ENCODE measurements at regions not wholly inside any gene's neighbourhood (a gene's known extent, or its start where the extent isn't known, plus 50 kb on each side); places are given as distances from the start of the nearest gene placed in this dataset.
A peak's percentile ranks its signal among the peaks of the same experiment; 100 is the strongest.

- POLR2A ChIA-PET: no interaction called here
- peak overlapping the region; percentile 26; the same call in 1 of the 2 replicates for H2AFZ ChIP-seq (ENCODE audit: low read depth)
- H3K9me2 ChIP-seq: no peaks in the 10 kb centered on the region
- peak overlapping the region; percentile 48; the same call in 1 of the 2 replicates for H3K9ac ChIP-seq
- peak overlapping the region; percentile 42 for H3K4me2 ChIP-seq
- H3K27ac ChIP-seq (ENCODE audit: low read depth in 2 of 2, low read length in 1 of 2): peak overlapping the region; percentile 12 to 79; a peak in 3 of 4 replicates
- CTCF ChIA-PET: interaction anchor here (0.5 to 0.7 kb wide), 2 partner anchors 163 to 419 kb away, joined by 3 read pairs; no protein-coding TSS in a partner anchor
- DNase-seq: no peak
- peaks cover 0 to 38% of the 10 kb centered on the region in 2 experiments; a peak in 3 of 4 replicates for H3K4me1 ChIP-seq (ENCODE audit: control insufficient read depth in 1 of 2, insufficient read depth in 2 of 2, low read depth in 1 of 2, low read length in 1 of 2)
- WGBS (ENCODE audit: low lambda C conversion rate): 76% methylated on average over 8 of the region's 10 CpGs
- H3K4me3 ChIP-seq (ENCODE audit: low read depth in 2 of 2, low read length in 1 of 2): no peak overlapping the region
- no peaks in the 10 kb centered on the region for H4K20me1 ChIP-seq (ENCODE audit: insufficient read depth)
- H3K36me3 ChIP-seq (replicated peaks in 1 of 2; ENCODE audit: control insufficient read depth in 1 of 2, insufficient read depth in 2 of 2, low read length in 1 of 2): no peaks in the 10 kb centered on the region
- no peaks in the 10 kb centered on the region for H3K79me2 ChIP-seq (ENCODE audit: insufficient read depth)
- no peaks in the 10 kb centered on the region for H3K27me3 ChIP-seq (ENCODE audit: insufficient read depth)
- peaks cover 12% of the 10 kb centered on the region for H3F3A ChIP-seq (replicated peaks; ENCODE audit: insufficient read depth)
- no peaks in the 10 kb centered on the region for H3K9me3 ChIP-seq
- TF ChIP-seq TEAD4 (IDR thresholded peaks at IDR 0.05; ENCODE audit: borderline replicate concordance, insufficient read depth): 0 out of 2 replicates have a peak, but pooled peaks have one; percentile 9
- no peak for TF ChIP-seq REST (IDR thresholded peaks at IDR 0.05; ENCODE audit: low read depth, low read length)
- TF ChIP-seq NFIC (IDR thresholded peaks at IDR 0.05; ENCODE audit: borderline replicate concordance): no peak
- no peak for TF ChIP-seq GABPA (IDR thresholded peaks at IDR 0.05; ENCODE audit: low read depth)
- TF ChIP-seq JUND (IDR thresholded peaks at IDR 0.05): peak; percentile 25
- TF ChIP-seq NRF1 (IDR thresholded peaks at IDR 0.05; ENCODE audit: low read depth, low read length): no peak
- TF ChIP-seq POLR2AphosphoS5 (IDR thresholded peaks at IDR 0.05; ENCODE audit: low read depth, low read length): no peak
- no peak for TF ChIP-seq RCOR1 (IDR thresholded peaks at IDR 0.05; ENCODE audit: low read length)
- TF ChIP-seq CTCF (IDR thresholded peaks at IDR 0.05): no peak
- TF ChIP-seq FOXJ3 (CRISPR knock-in tag; IDR thresholded peaks at IDR 0.05): no peak
- peak; percentile 32; the same call in 1 of the 2 replicates for TF ChIP-seq FOSL2 (IDR thresholded peaks at IDR 0.05; ENCODE audit: borderline replicate concordance, low read depth)
- peak; percentile 89 for TF ChIP-seq TCF12 (IDR thresholded peaks at IDR 0.05)
- TF ChIP-seq RAD21 (IDR thresholded peaks at IDR 0.05; ENCODE audit: low read length): no peak
- peak in 1 of 2 experiments; percentile 62; a peak in 1 of 4 replicates for TF ChIP-seq EP300 (IDR thresholded peaks at IDR 0.05; ENCODE audit: borderline replicate concordance in 1 of 2, low read depth in 1 of 2, low read length in 1 of 2)
- no peak for TF ChIP-seq ZBTB33 (IDR thresholded peaks at IDR 0.05; ENCODE audit: borderline replicate concordance, low read depth)
- TF ChIP-seq RFX5 (IDR thresholded peaks at IDR 0.05; ENCODE audit: low read length): no peak
- no peak for TF ChIP-seq FOXM1 (IDR thresholded peaks at IDR 0.05; ENCODE audit: low read depth)
- TF ChIP-seq GATA2 (CRISPR knock-in tag; IDR thresholded peaks at IDR 0.05): no peak
- TF ChIP-seq IRF3 (IDR thresholded peaks at IDR 0.05; ENCODE audit: low read depth, low read length): no peak
- TF ChIP-seq PBX3 (IDR thresholded peaks at IDR 0.05): peak; percentile 80
- TF ChIP-seq TAF1 (IDR thresholded peaks at IDR 0.05; ENCODE audit: borderline replicate concordance, low read depth, low read length): no peak
- TF ChIP-seq MEF2A (IDR thresholded peaks at IDR 0.05; ENCODE audit: borderline replicate concordance, low read depth): no peak
- no peak for TF ChIP-seq YY1 (IDR thresholded peaks at IDR 0.05; ENCODE audit: low read depth)
- TF ChIP-seq EZH2phosphoT487 (IDR thresholded peaks at IDR 0.05; ENCODE audit: borderline replicate concordance, low read depth): no peak
Measured at GRCh38 chr14:65239143-65239937, 137.0 kb upstream of the MAX start.

Measured in SK-N-SH (cell line).